ENCODE measurements at regions not wholly inside any gene's neighbourhood (a gene's known extent, or its start where the extent isn't known, plus 50 kb on each side); places are given as distances from the start of the nearest gene placed in this dataset.

GRCh38 chr4:130368668-130369067, 1272.7 kb downstream of the C4orf33 start:
- no peak for DNase-seq

- no peak for DNase-seq
These were observed 1297.3 kb downstream of the C4orf33 start for GRCh38 chr4:130393231-130393630.

GRCh38 chr4:130393642-130394041, 1297.7 kb downstream of the C4orf33 start:
- no peak for DNase-seq

- no peak for DNase-seq
These were observed 1299.9 kb downstream of the C4orf33 start for GRCh38 chr4:130395871-130396270.

GRCh38 chr4:130403221-130403620, 1307.3 kb downstream of the C4orf33 start:
- DNase-seq, result no peak

- no peak for DNase-seq
These were observed 1320.3 kb downstream of the C4orf33 start for GRCh38 chr4:130416228-130416627.

GRCh38 chr4:130419211-130419975, 1323.4 kb downstream of the C4orf33 start:
- DNase-seq, result no peak

GRCh38 chr4:130422261-130422660, 1326.3 kb downstream of the C4orf33 start:
- no peak for DNase-seq

GRCh38 chr4:130424211-130424610, 1328.3 kb downstream of the C4orf33 start:
- DNase-seq, result no peak

GRCh38 chr4:130432289-130432688, 1336.3 kb downstream of the C4orf33 start:
- DNase-seq, result no peak

- no peak for DNase-seq
These were observed 1353.8 kb downstream of the C4orf33 start for GRCh38 chr4:130449741-130450140.

GRCh38 chr4:130468340-130468739, 1372.4 kb downstream of the C4orf33 start:
- DNase-seq, result no peak

GRCh38 chr4:130478406-130478805, 1382.5 kb downstream of the C4orf33 start:
- DNase-seq, result no peak

GRCh38 chr4:130479020-130479419, 1383.1 kb downstream of the C4orf33 start:
- no peak for DNase-seq

- DNase-seq, result no peak
These were observed 1383.7 kb downstream of the C4orf33 start for GRCh38 chr4:130479674-130480073.

GRCh38 chr4:130484826-130485225, 1388.9 kb downstream of the C4orf33 start:
- DNase-seq, result no peak

- no peak for DNase-seq
These were observed 1389.4 kb downstream of the C4orf33 start for GRCh38 chr4:130485371-130485770.

GRCh38 chr4:130486186-130486585, 1390.2 kb downstream of the C4orf33 start:
- no peak for DNase-seq

GRCh38 chr4:130486841-130487240, 1390.9 kb downstream of the C4orf33 start:
- DNase-seq, result no peak

- no peak for DNase-seq
These were observed 1414.7 kb downstream of the C4orf33 start for GRCh38 chr4:130510661-130511060.

GRCh38 chr4:130511776-130512175, 1415.8 kb downstream of the C4orf33 start:
- DNase-seq, result no peak

GRCh38 chr4:130524057-130524456, 1428.1 kb downstream of the C4orf33 start:
- DNase-seq, result no peak

- no peak for DNase-seq
These were observed 1434.6 kb downstream of the C4orf33 start for GRCh38 chr4:130530505-130530904.

- no peak for DNase-seq
These were observed 1438.7 kb downstream of the C4orf33 start for GRCh38 chr4:130534651-130535050.

- DNase-seq, result no peak
These were observed 1447.0 kb downstream of the C4orf33 start for GRCh38 chr4:130542953-130543352.

Measured in activated CD4-positive, CD25-positive, alpha-beta regulatory T cell (primary cell).